Astrocyte of the cerebellum (primary cell): ENCODE measurements at regions not wholly inside any gene's neighbourhood (a gene's known extent, or its start where the extent isn't known, plus 50 kb on each side); places are given as distances from the start of the nearest gene placed in this dataset.

ENCODE experiments used
- DNase-seq: peaks from one replicate; pipeline ENCODE4 v3.0.0-alpha.2; 2011; ENCODE audit warnings: low read depth
- H3K4me3 ChIP-seq: 2 replicates; pipeline ENCODE4 v1.5.1; 2011; ENCODE audit warnings: mild to moderate bottlenecking, low read depth, low read length, moderate library complexity
- CTCF ChIP-seq: IDR thresholded peaks from 2 replicates; pipeline ENCODE4 v1.5.1; 2012; ENCODE audit warnings: low read length, low read depth, moderate library complexity, mild to moderate bottlenecking; ENCODE audit errors: missing control alignments
- in situ Hi-C: cut with HindIII; loops from 2 replicates; pipeline ENCODE4 v1.10.0; 2017; ENCODE audit warnings: low sequenced_read_pairs

- no peak for DNase-seq
- no peak overlapping the region for H3K4me3 ChIP-seq
- in situ Hi-C loops, result no loop called here
- peak; percentile 30 for TF ChIP-seq CTCF
Measured at GRCh38 chr4:19969492-19969891, 282.2 kb upstream of the SLIT2 start.

DNA sequence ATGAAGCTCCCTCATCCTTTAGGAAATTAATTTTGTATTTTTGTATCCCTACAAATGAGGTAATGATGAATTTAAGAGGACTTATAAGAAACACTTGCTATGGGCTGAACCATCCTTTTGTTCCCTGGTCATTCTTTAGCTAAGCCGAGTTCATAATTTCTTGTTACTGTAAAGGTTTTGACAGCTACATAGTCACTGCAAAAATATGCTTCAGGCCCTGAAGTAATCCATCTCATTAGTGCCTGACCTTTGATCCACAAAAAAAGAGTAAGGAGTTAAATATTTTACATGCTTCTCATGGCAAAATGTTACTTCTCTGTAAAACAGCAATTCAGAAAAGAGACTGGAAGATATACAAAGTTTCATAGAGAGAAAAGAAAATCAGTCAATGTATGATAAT is 290.6 kb upstream of the SLIT2 start:
- DNase-seq, result no peak
- no peak for TF ChIP-seq CTCF
- in situ Hi-C loops, result no loop called here
- no peak overlapping the region for H3K4me3 ChIP-seq

GRCh38 chr4:19958848-19959247 is 292.9 kb upstream of the SLIT2 start:
- no peak for DNase-seq
- in situ Hi-C loops, result no loop called here
- H3K4me3 ChIP-seq, result no peak overlapping the region
- no peak for TF ChIP-seq CTCF

- TF ChIP-seq CTCF, result no peak
- no peak overlapping the region for H3K4me3 ChIP-seq
- in situ Hi-C loops, result no loop called here
- DNase-seq, result peak; percentile 68
Measured at GRCh38 chr4:19947349-19947748, 304.4 kb upstream of the SLIT2 start.

- TF ChIP-seq CTCF, result no peak
- peak; percentile 100 for DNase-seq
- in situ Hi-C loops, result no loop called here
- no peak overlapping the region for H3K4me3 ChIP-seq
Measured at GRCh38 chr4:19945979-19946380, 305.7 kb upstream of the SLIT2 start.

- in situ Hi-C loops, result no loop called here
- no peak for DNase-seq
- no peak for TF ChIP-seq CTCF
- no peak overlapping the region for H3K4me3 ChIP-seq
Measured at GRCh38 chr4:19945501-19945900, 306.2 kb upstream of the SLIT2 start.

- TF ChIP-seq CTCF, result no peak
- no peak for DNase-seq
- H3K4me3 ChIP-seq, result no peak overlapping the region
- in situ Hi-C loops, result no loop called here
Measured at GRCh38 chr4:19944806-19945205, 306.9 kb upstream of the SLIT2 start.
